Right lung (tissue), 2 donors: ENCODE measurements at regions not wholly inside any gene's neighbourhood (a gene's known extent, or its start where the extent isn't known, plus 50 kb on each side); places are given as distances from the start of the nearest gene placed in this dataset.

Source experiments
- DNase-seq, 2 donors: peaks; one replicate each; pipeline ENCODE4 v3.0.0-alpha.2; 2013

DNA sequence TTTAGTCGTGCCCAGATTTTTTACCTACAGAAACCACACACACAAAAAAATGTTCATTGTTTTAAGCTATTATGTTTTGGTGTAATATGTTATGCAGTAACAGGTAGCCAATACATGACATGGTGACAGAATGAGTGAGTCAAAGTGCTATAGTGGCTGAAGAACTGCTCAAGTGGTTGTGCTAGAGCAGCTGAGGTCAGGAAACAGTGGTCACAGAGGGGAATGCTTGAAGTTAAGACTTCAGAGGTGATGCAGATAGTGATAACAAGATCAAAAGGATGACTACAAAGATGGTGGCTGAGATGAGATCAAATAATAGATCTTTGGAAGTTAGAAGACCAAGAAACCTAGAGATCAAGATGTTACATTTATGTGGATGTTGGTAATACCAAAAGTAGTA lies 174.3 kb downstream of the KCNE4 start:
- no peak for DNase-seq

DNA sequence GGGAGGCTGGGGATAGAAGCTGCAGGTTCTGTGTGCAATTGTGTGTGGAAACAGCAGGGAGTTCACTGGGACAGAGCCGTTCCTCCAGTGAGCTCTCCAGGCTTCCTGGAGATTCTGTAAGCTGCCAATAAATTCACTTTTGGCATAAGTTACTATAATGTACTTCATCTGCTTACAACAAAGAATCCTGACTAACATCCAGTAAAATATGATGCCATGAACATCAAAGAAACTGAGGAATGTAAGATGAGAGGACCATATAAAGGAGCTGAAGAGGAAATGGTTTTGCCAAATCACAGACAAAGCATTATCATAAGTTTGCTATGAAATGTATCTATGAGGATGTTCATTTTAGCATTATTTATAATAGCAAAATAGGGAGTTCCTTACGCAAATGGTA lies 175.3 kb downstream of the KCNE4 start:
- DNase-seq: no peak

DNA sequence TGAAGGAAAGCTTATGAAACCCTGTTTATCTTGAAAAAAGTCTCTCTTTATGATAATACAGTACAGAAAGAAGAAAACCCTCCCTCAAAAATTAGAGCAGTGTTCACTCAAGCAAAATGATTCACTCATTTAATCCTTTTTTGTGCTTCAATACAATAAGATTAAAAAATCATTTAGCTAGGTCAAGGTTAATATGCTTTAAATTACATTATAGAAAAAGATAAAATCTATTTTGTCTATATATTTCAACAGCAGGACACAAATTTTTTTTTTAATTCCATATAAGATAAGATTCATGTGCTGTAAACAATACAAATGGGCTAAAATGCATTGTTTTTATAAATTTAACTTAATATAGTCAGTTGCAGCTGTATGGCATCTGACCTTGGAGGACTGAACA lies 176.9 kb downstream of the KCNE4 start:
- no peak for DNase-seq

DNA sequence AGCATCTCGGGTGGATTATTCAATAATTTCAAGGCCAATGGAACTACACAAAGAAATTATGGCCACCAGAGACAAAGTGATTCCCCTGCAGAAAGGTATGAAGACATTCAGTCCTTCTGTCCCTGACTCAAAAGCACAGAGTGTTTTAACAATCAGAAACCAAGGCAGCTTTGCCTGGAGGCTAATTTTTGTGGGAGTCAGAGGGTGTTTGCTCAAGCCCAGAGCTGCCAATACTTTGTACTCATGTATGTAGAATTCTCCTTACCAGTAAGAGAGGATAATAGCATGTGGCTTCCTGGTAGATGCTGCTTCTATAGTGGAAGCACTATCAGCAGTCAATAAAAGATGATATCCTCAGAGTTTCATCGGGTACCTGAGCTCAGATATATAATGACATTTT lies 178.4 kb downstream of the KCNE4 start:
- DNase-seq: no peak

DNA sequence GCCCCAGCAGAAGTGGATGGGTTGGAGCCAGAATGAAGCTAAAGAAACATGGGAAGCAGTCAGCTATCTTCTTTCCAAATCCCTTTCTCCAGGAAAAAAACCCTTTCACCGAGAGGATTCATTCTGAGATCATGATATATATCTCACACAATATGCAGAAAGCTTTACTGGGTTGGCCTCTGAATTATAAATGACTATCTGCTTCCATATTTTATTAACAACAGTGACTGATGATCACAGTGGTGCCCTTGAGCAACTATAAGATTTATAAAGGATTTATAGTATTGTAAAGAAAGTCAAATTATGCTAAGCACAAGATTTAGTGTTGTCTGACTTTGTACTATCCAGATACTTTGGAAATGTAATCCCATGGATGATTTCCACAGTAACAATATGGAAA lies 180.3 kb downstream of the KCNE4 start:
- DNase-seq: no peak

DNA sequence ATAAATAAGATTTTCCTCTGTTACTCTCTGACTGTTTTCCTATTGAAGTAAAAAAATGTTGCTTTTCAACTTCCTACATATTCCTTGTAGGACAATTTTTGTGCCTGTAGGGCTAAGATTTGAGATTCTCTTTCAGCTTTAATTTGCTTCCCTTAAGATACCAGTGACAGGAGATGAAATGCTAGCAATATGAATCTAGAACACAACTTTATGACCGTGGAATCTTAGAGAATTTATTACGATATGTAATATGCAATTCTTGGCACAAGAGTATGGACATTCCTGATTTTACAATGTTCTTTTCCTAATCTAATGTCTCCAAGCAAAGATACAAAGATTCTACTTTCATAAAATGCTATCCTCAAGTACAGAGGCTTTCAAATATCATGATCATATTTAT lies 180.9 kb downstream of the KCNE4 start:
- no peak for DNase-seq

DNA sequence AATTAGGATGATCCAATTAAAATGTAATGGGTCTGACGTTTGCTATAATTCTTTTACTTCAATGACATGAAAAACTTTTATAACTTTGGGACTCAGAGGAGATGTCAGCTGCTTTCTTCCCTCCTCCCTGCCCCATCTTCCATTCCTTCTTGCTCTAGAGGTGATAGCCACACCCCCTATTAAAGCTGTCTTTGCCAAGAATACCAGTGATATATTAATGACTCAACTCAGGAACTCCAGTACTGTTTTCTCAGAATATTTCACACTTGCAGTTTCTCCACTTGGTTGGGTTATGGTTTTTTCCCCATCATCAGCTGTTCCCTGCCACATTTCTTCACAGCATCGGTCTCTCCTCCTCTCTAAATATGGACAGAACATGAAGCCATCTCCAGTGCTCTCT lies 184.0 kb downstream of the KCNE4 start:
- DNase-seq: no peak

DNA sequence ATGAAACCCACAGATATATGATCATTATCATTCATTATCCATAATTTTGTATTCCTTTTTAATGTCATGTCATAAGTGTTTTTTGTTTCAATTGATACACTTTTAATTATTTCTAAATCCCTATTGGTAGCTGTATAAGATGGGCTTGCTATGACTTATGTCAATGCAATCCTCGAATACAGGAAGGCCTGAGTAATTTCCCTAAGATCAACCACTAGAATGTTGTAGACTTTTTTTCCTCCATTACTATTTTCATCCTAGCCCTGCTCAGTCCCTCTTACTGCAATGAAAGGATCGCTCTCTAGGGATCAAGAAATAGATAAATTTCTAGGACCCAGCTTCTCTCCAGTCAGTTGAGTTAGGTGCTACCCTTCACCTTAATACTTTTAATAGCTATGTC lies 186.3 kb downstream of the KCNE4 start:
- DNase-seq: no peak

DNA sequence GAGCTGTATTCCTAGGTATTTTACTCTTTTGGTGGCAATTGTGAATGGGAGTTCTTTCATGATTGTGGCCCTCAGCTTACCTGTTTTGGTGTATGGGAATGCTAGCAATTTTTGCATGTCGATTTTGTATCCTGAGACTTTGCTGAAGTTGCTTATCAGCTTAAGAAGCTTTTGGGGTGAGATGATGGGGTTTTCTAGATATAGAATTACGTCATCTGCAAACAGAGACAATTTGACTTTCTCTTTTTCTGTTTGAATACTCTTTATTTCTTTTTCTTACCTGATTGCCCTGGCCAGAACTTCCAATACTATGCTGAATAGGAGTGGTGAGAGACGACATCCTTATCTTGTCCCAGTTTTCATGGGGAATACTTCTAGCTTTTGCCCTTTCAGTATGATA lies 191.2 kb downstream of the KCNE4 start:
- DNase-seq: no peak

DNA sequence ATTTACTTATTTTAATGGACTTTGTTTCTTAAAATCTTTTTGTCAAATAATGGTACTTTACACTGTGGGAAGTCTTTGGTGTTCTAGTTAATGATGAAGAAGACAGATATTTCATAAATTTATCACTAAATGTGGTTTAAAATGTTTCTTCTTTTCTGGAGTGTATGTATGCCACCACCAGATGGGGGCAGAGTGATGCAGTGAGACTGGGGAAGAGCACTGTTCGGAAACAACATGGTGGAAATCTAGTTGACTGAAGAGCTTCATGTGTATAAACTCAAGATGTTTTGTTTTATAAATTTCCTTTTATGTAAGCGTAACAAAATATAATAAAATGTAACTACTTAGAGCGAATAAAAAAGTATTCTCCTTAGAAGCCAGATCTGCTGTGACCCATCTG lies 195.1 kb downstream of the KCNE4 start:
- DNase-seq: no peak

DNA sequence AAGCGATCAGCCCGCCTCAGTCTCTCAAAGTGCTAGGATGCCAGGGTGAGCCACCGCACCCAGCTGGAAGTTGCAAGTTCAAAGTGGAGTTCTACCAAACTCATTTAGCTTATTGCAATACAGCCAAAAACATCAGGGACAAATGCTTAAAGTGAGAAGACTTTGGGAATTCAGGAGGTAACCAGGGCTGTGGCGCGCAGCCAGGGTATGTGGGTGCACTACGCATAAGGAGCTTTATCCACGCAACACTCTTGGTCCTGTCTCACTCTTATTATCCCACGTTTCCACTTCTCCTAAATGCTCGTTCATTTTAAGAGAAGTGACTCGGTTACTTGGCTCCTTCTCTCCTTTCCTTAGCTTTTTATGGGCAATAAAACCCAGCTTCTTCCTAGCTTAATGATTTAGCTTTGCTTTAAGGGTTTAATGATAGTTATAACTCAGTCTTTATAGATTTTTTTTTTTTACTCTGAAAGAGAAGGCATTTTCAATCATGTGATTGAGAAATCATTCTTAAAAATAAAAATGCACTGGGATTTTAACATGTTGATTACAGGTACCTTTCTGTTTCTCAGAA lies 199.8 kb downstream of the KCNE4 start:
- no peak for DNase-seq

DNA sequence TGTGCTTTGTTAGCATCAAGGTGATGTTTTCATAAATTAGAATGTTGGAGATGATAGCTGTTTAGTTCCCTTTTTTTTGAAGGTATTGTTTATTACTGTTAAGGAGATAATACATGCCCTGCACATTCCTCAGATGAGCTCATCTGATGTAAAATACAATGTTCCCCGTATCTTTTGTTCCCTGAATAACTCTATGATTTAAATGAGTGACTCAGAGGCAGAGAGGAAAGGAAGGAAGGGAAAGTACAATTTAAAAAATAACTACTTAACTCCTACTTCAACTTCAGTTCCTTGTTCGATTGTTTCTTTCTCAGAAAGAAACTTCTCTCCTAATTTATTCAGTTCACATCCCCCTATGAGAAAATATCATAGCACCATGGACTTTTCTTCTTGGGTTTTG lies 208.7 kb downstream of the KCNE4 start:
- no peak for DNase-seq

DNA sequence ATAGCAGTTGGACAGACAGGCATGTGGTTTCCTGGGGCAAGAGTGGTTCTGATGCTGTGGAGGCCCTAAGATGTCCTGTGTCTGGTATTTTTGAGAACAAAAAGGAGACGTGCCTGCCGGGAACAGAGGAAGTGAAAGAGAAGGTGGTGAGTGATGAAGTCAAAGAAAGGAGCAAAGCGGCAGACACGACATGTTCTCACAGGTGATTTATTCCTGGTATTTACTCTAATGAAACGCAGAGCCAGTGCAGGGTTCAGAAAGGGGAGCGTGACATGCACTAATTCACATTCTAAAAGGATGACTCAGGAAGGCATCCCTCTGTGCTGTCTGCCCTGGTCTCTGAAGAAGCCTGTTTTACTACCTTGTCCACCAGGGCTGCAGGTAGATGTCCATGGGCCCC lies 211.0 kb downstream of the KCNE4 start:
- no peak for DNase-seq

DNA sequence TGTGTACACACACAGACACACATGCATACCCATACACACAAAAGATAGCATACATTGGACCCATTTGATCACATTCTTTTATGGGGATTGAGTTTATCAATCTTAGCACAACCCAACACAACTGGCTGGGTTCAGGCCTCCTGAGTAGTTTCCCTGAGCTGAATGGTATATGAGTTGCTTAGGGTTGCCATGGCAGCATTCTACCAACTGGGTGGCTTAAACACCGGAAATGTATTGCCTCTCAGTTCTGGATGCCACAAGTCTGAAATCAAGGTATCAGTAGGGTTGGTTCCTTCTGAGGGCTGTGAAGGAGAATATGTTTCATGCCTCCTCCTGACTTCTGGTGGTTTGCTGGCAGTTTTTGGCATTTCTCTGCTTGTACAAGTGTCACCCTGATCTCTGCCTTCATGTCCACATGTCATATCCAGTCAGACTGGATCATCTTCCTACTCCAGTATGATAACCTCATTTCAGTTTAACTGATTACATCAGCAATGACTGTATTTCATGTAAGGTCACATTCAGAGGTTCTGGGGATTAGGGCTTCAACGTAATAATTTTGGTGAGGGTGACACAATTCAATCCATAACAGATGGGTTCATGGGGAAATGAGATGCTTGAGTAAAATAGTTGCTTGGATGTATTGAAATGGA lies 212.7 kb downstream of the KCNE4 start:
- no peak for DNase-seq

DNA sequence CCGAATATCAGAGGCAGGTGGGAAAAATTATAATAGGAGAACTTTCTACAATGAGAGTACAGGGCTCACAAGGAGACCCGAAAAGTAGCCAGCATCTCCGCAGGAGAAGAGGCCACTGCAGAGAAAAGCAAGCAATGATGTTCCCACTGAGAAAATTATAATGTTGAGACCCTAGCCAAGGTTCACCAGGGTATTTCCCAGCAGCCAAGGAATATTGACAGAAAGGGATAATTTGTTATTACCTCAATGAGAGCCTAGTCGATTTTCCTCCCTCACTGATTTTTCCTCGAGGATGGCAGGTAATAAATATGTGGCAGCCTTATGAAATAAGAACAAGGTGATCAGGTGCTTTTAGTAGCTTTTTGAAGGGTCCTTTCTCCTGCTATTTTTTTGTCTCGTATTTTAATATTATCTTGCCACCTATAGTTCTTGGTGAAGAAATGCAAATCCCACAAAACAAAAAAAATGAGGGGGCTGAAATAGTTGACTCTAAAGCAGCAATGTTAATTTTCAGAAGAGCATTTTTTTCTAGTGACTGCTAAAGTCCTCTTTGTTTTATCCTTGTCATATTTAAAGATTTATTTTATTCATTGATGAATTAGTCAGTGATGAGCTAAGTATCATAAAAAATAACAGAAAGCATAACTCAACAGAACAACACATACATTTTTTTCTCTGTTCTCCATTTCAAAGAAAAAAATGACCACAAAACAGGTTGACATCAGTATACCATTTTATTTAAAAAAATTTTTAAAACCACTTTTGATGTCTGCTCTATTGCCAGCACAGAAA lies 215.4 kb downstream of the KCNE4 start:
- no peak for DNase-seq

DNA sequence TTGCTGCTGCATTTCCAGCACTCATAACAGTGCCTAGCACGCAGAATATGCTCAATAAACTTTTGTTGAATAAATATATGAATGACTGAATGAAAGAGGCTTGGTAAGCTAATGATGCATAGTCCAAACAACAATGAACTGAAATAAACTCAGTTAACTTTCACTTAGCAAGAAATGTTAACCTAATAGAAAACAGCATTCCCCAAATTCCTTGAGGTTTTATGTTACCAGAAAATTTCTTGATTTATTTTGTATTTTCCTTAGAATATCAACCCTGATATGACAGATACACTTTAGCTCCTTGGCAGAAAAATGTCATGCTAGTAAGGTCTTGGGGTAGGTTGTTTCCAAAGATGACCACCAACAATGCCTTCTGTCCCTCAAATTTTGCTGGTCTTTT lies 217.4 kb downstream of the KCNE4 start:
- no peak for DNase-seq

DNA sequence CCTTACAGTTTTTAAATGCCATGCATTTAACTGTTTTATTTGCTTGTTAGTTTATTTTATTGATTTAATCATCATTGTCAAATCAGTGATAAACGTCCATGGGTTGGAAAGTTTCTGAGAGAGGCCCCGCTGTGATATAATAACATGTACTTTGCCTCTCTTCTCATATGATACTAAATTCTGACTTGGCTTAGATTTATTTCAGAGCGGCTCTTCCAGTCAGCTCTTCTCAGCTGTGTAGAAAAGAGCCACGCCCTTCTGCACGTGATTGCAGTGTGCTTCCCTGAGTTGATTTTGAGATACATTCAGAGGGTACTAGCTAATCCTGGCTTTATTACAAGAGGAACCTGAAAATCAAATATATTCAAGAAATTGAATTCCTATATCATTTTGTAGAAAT lies 218.6 kb downstream of the KCNE4 start:
- no peak for DNase-seq

DNA sequence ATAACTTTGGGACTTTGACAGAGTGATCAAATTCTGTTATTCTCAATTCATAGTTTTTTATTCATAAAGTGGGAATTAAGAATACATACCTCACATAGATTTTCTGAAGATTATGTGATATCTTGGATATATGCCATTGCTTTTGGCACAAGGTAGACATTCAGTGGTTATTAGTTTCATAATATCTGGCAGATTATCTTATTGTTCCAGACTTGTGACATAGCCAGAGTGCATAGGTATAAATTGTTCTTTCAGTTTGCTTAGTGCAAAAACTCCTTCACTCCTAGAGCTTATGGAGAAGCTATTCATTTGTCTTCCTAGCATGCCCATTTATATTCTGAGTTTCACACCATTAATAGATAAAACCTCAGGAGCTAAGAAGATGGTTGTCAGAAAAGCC lies 222.0 kb downstream of the KCNE4 start:
- no peak for DNase-seq

DNA sequence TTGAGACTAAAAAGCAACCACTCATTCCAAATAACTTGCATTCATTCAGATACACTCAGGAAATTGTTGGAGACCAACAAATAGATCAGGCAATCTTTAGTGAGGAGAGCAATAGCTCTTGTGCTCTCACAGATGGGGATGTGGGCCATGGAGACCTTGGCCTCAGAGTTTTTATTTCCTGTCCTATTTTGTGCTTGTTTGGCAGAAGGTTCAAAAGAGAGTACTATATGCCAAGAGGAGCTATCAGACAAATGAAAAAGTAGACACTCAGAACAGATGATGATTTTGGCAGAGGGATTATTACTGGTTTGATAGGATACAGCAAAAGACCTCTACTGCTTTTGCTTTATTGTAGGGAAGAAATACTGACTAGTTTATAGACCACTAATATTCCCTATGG lies 230.2 kb downstream of the KCNE4 start:
- DNase-seq: no peak

DNA sequence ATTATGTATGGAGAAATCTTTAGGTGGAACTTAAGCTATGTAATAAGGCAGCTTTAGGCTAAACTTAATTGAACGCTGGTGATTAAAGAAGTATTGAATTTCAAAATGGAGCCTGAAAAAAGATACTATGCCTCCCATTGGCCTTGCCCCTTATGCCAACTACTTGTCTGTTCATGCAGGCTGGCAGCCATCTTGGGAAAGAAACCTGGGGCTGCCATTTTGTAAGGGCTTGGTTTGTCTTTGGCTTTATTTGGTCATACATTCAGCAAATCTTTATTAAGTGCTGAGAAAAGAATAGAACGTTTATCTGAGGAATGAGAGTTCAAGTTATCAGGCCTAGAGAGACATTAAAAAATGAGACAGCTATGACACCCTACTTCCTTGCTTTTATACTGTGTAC lies 231.3 kb downstream of the KCNE4 start:
- no peak for DNase-seq

DNA sequence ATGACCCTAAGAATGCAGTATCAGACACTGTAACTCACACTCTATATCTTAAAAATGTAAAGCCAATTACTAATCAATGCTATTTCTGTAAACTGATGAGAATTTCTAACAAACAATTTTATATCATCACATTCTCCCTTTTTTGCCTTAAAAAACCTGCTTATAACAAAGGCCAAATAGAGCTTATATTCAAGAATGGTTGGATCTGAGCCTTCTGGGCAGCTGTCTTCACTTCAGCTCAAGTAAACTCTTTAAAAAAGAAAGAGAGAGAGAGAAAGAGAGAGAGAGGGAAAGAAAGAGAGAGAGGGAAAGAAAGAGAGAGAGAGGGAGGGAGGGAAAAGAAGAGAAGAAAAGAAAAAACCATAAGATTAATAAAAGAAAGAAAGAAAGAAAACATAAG lies 231.8 kb downstream of the KCNE4 start:
- no peak for DNase-seq

DNA sequence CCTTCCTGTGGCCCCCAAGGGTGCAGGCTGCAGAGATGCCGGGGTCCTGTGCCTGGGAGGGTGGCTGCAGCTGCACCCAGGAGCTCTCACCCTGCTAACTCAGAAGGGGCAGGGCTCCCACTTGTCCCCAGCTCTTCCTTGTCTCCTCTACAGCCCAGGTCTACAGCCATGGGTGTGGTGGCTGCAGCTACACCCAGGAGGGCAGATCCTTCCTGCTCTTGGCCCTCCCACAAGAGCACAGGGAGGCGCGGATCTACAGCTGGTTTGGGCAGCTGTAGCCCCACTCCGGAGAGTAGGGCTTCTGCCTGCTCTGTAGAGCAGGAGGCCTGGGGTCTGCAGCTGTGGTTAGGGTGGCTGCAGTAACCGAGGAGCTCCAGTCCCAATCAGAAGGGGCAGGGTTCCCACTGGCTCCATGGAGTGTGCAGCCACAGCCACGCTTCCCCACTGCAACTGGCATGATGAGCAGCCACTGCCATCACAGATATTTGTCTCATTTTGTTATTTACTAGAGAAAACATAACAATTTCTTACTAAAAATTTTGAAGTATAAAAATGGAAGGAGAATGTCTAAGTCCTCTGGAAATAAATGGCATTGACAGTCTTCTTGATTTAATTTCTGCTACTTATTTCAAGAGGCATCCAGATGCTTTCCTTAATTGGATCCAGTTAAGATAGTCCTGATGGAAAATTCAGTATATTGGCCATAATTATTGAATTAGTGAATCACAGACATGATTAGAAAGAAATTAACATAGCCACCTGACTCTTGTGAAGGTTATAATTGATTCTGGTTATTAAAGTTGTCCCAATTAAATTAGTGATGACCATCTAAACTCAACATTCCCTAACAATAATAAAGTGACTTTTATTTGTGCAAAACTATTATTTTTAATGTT lies 233.6 kb downstream of the KCNE4 start:
- no peak for DNase-seq

DNA sequence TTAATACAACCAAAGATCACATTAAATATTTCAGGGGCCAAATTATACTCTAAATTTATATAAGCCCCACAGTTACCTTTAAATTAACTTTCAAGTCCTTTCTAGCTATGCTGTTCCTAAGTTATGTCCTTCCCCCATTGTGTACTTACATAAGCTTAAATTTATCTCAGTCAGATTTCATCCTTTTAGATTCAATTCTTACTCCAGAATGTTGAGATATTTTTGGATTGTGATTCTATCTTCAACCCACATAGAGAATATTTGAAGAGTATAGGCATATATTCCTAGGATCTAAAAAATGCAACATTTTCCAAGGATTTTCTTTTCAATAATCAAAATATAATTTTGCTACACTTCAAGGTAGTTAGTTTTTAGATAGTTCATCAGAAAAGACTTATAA lies 242.8 kb downstream of the KCNE4 start:
- DNase-seq: no peak
